GM19023 (cell line): ENCODE measurements at regions not wholly inside any gene's neighbourhood (a gene's known extent, or its start where the extent isn't known, plus 50 kb on each side); places are given as distances from the start of the nearest gene placed in this dataset.
"Not testable (repeated sequence)": the region's sequence is repeated elsewhere in the genome, so short reads cannot be mapped to it uniquely, and the experiment has no call there.

Experiments
- ATAC-seq: cut with Tn5 transposase; IDR thresholded peaks from one replicate; pipeline ENCODE4 v1.9.1; 2021; ENCODE audit warnings: mild to moderate bottlenecking, moderate library complexity; ENCODE audit not compliant: unreplicated experiment

GRCh38 chr9:129440435-129441186 lies 180.3 kb downstream of the C9orf50 start:
- no peak for ATAC-seq

GRCh38 chr9:129439242-129439641 lies 181.7 kb downstream of the C9orf50 start:
- no peak for ATAC-seq

- ATAC-seq, result no peak
Observed at GRCh38 chr9:129437626-129438323, 183.1 kb downstream of the C9orf50 start.

- no peak for ATAC-seq
Observed at GRCh38 chr9:129436751-129437625, 183.9 kb downstream of the C9orf50 start.

- ATAC-seq, result no peak
Observed at GRCh38 chr9:129435988-129436717, 184.7 kb downstream of the C9orf50 start.

- no peak for ATAC-seq
Observed at GRCh38 chr9:129435291-129435690, 185.6 kb downstream of the C9orf50 start.

- ATAC-seq, result no peak
Observed at GRCh38 chr9:129434187-129434586, 186.7 kb downstream of the C9orf50 start.

- no peak for ATAC-seq
Observed at GRCh38 chr9:129432297-129433154, 188.4 kb downstream of the C9orf50 start.

GRCh38 chr9:129430940-129431643 lies 189.8 kb downstream of the C9orf50 start:
- no peak for ATAC-seq

- ATAC-seq, result no peak
Observed at GRCh38 chr9:129428864-129429577, 191.9 kb downstream of the C9orf50 start.

GRCh38 chr9:129427149-129427548 lies 193.8 kb downstream of the C9orf50 start:
- ATAC-seq, result no peak

GRCh38 chr9:129423755-129424154 lies 197.1 kb downstream of the C9orf50 start:
- not testable (repeated sequence) for ATAC-seq

GRCh38 chr9:129423216-129423615 lies 197.7 kb downstream of the C9orf50 start:
- no peak for ATAC-seq

- no peak for ATAC-seq
Observed at GRCh38 chr9:129422843-129423192, 198.1 kb downstream of the C9orf50 start.

- no peak for ATAC-seq
Observed at GRCh38 chr9:129422032-129422842, 198.7 kb downstream of the C9orf50 start.

GRCh38 chr9:129421371-129421770 lies 199.5 kb downstream of the C9orf50 start:
- ATAC-seq, result no peak

GRCh38 chr9:129420721-129421120 lies 200.2 kb downstream of the C9orf50 start:
- ATAC-seq, result no peak

- no peak for ATAC-seq
Observed at GRCh38 chr9:129419382-129419899, 201.5 kb downstream of the C9orf50 start.
